ENCODE measurements at regions not wholly inside any gene's neighbourhood (a gene's known extent, or its start where the extent isn't known, plus 50 kb on each side); places are given as distances from the start of the nearest gene placed in this dataset.
"Not testable (repeated sequence)": the region's sequence is repeated elsewhere in the genome, so short reads cannot be mapped to it uniquely, and the experiment has no call there.

DNA sequence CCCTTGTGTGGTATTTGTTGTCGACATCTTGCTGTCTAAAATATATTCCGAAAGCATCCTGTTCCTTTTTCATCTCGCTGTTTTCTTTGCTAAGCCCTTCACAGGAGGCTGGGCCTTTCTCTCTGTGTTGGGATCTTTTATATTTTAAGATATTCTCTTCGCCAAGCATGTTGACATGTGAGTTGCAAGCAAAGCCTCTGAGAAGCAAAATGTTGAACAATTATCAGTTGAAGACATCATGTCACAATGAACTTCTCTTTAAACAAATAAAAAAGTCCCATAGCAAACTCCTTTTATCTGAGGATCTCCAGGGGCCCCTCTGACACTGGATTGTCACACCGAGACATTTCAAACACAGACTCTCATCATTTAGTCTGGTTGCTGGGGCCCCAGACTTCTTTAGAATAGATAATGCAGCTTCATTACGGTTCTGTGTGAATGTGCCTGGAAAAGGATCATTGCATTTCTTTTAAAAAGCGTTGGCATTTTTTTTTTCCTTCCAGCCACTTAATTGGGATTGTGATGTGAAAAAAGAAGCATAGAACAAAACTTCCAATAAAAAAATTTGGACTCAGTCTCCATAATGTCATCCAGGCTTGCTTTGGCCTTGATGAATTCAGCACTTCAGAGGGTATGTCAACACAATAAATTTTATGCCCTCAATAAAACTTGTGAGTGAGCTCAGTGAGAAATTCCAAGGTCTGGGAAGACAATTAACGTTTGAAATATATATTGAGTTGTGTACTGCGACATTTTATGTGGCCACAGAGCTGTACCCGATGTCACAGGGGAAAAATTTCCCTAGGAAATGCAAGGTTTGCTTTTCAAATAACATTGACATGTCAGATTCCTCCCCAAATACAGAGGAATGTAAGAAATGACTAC, 496.8 kb downstream of the XYLT1 start:
- no peak for DNase-seq (ENCODE audit: low read depth in 2 of 2)
- H3K4me3 ChIP-seq (replicated peaks in 1 of 2; ENCODE audit: low read depth in 2 of 2, low read length in 2 of 2): no peak overlapping the region
- TF ChIP-seq, protein P1, sequence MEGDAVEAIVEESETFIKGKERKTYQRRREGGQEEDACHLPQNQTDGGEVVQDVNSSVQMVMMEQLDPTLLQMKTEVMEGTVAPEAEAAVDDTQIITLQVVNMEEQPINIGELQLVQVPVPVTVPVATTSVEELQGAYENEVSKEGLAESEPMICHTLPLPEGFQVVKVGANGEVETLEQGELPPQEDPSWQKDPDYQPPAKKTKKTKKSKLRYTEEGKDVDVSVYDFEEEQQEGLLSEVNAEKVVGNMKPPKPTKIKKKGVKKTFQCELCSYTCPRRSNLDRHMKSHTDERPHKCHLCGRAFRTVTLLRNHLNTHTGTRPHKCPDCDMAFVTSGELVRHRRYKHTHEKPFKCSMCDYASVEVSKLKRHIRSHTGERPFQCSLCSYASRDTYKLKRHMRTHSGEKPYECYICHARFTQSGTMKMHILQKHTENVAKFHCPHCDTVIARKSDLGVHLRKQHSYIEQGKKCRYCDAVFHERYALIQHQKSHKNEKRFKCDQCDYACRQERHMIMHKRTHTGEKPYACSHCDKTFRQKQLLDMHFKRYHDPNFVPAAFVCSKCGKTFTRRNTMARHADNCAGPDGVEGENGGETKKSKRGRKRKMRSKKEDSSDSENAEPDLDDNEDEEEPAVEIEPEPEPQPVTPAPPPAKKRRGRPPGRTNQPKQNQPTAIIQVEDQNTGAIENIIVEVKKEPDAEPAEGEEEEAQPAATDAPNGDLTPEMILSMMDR (IDR thresholded peaks at IDR 0.05; ENCODE audit: low read depth, low read length): no peak

DNA sequence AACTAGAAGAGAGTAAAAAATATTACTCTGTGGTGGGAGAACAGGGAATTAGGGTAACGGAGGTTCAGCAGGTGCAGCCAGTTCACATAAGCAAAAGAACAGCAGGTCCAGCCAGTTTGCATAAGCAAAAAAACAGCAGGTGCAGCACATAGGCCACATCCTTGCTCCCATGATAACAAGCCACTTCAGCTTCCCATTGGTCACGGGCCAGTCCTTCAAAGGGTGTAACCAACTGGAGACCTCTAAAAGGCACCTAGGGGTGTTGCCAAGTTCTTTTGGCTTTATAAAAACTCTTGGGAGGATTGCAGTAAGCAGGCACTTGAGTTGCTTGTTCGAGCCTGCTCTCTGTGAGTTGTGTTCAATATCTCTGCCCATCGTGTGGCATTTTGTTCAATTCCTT, 488.1 kb downstream of the XYLT1 start:
- TF ChIP-seq, protein P1 (IDR thresholded peaks at IDR 0.05; ENCODE audit: low read depth, low read length): no peak
- no peak overlapping the region for H3K4me3 ChIP-seq (replicated peaks in 1 of 2; ENCODE audit: low read depth in 2 of 2, low read length in 2 of 2)
- no peak for DNase-seq (ENCODE audit: low read depth in 2 of 2)

DNA sequence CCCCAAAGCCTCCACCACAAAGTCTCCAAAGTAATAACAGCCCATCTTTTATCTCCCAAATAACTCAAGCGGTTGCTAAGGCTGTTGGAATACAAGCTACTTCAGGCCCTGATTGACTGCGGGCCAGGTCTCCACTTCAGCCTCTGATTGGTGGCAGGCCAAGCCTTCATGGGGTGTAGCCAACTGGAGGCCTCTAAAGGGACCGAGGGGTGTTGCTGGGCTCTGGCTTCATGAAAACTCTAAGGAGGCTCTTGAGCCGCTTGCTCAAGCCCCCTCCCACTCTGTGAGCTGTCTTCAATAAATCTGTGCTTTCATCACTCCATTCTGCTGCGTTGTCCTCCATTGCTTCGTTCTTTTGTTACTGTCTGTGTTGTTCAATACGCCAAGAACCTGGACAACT, 487.2 kb downstream of the XYLT1 start:
- no peak overlapping the region for H3K4me3 ChIP-seq (replicated peaks in 1 of 2; ENCODE audit: low read depth in 2 of 2, low read length in 2 of 2)
- no peak for DNase-seq (ENCODE audit: low read depth in 2 of 2)
- TF ChIP-seq, protein P1 (IDR thresholded peaks at IDR 0.05; ENCODE audit: low read depth, low read length): no peak

DNA sequence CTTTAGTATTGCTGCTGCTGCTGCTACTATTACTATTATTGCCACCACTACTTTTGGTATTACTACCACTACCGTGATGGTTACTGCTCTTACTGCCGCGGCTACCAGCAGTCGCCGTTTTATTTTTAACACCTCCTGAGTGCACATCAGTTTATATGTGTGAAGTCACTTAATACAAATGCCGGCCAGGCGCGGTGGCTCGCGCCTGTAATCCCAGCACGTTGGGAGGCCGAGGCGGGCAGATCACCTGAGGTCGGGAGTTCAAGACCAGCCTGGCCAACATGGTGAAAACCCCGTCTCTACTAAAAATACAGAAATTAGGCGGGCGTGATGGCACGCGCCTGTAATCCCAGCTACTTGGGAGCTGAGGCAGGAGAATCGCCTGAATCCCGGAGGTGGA, 486.7 kb downstream of the XYLT1 start:
- H3K4me3 ChIP-seq (replicated peaks in 1 of 2; ENCODE audit: low read depth in 2 of 2, low read length in 2 of 2); DNase-seq (ENCODE audit: low read depth in 2 of 2): not testable (repeated sequence)

DNA sequence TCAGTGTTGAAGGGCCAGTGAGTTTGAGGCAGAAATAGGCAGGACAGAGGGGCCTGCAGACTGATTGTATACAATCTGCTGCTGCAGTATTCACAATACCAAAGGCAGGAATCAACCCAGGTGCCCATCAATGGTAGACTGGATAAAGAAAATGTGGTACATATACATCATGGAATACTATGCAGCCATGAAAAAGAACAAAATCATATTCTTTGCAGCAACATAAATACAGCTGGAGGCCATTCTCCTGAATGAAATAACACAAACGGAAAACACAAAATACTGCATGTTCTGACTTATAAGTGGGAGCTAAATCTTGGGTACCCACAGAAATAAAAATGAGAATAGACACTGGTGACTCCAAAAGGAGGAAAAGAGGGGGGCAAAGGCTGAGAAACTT, 485.1 kb downstream of the XYLT1 start:
- TF ChIP-seq, protein P1 (IDR thresholded peaks at IDR 0.05; ENCODE audit: low read depth, low read length): no peak
- DNase-seq (ENCODE audit: low read depth in 2 of 2): no peak
- H3K4me3 ChIP-seq (replicated peaks in 1 of 2; ENCODE audit: low read depth in 2 of 2, low read length in 2 of 2): no peak overlapping the region

DNA sequence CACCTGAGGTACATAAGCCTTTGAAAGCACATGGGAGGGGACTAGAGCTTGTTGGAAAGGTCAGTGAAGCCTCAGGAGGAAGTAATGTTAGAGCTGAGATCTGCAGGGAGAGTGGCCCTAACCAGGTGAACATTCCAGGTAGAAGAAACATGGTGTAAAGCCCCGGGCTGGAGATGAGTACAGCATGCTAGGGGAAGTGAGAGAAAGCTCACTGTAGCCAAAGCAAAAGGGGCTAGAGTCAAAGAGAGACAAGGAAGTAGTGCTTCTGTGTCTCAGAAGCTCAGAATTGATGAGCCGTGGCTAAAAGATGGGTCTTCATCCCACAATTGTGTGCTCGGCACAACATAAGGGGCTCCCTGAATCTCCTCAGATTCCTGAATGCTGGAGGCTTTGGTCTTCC, 481.8 kb downstream of the XYLT1 start:
- TF ChIP-seq, protein P1 (IDR thresholded peaks at IDR 0.05; ENCODE audit: low read depth, low read length): no peak
- H3K4me3 ChIP-seq (replicated peaks in 1 of 2; ENCODE audit: low read depth in 2 of 2, low read length in 2 of 2): no peak overlapping the region
- DNase-seq (ENCODE audit: low read depth in 2 of 2): no peak

DNA sequence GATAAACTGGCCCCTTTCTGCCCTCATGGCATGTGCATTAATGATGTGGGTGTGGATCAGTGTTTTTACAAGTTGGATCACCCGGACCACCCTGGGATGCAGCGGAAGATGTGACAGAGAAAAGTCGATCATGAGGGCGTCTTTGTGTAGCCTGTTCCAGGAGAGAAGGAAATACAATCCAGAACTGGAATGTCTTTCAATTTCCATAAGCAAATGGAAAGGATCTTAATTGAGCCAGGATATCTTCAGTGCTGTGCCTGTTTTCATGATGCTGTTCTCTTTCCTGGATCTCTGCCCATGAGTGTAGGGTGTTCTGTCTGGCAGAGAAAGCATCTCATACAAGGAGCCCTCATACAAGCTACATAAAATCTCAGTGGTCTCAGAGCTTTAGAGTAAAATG, 481.4 kb downstream of the XYLT1 start:
- TF ChIP-seq, protein P1 (IDR thresholded peaks at IDR 0.05; ENCODE audit: low read depth, low read length): no peak
- DNase-seq (ENCODE audit: low read depth in 2 of 2): no peak
- H3K4me3 ChIP-seq (replicated peaks in 1 of 2; ENCODE audit: low read depth in 2 of 2, low read length in 2 of 2): no peak overlapping the region
